GM06990 (cell line): ENCODE measurements at regions not wholly inside any gene's neighbourhood (a gene's known extent, or its start where the extent isn't known, plus 50 kb on each side); places are given as distances from the start of the nearest gene placed in this dataset.
"Not testable (repeated sequence)": the region's sequence is repeated elsewhere in the genome, so short reads cannot be mapped to it uniquely, and the experiment has no call there.

ENCODE experiments used
- DNase-seq: peaks from one replicate; pipeline ENCODE4 v3.0.0-alpha.2; 2011; ENCODE audit not compliant: insufficient read length; ENCODE audit errors: extremely low read depth
- H3K27me3 ChIP-seq: replicated peaks from 2 replicates; pipeline ENCODE4 v1.6.0; 2011; ENCODE audit warnings: low read length; ENCODE audit not compliant: control insufficient read depth, insufficient read depth
- H3K36me3 ChIP-seq: 2 replicates; pipeline ENCODE4 v1.5.1; 2011; ENCODE audit warnings: low read length; ENCODE audit not compliant: control insufficient read depth, insufficient read depth
- H3K4me3 ChIP-seq: replicated peaks from 2 replicates; pipeline ENCODE4 v1.5.1; 2011; ENCODE audit warnings: low read depth, mild to moderate bottlenecking, control low read depth, low read length
- CTCF ChIP-seq: IDR thresholded peaks from 2 replicates; pipeline ENCODE4 v1.5.1; 2011; ENCODE audit warnings: low read length, control low read depth, mild to moderate bottlenecking, inconsistent platforms; ENCODE audit not compliant: insufficient read depth, poor library complexity, severe bottlenecking

GRCh38 chr4:160570271-160570670, 1467.4 kb downstream of the RAPGEF2 start:
- no peak for DNase-seq
- no peaks in the 10 kb centered on the region for H3K36me3 ChIP-seq
- TF ChIP-seq CTCF, result no peak
- no peak overlapping the region for H3K4me3 ChIP-seq
- no peaks in the 10 kb centered on the region for H3K27me3 ChIP-seq

GRCh38 chr4:160574272-160574671, 1471.4 kb downstream of the RAPGEF2 start:
- H3K27me3 ChIP-seq, H3K36me3 ChIP-seq, DNase-seq, H3K4me3 ChIP-seq: not testable (repeated sequence)

GRCh38 chr4:160580581-160580980, 1477.7 kb downstream of the RAPGEF2 start:
- no peak overlapping the region for H3K4me3 ChIP-seq
- H3K27me3 ChIP-seq, result no peaks in the 10 kb centered on the region
- DNase-seq, result no peak
- TF ChIP-seq CTCF, result no peak
- H3K36me3 ChIP-seq, result no peaks in the 10 kb centered on the region

GRCh38 chr4:160592258-160592657, 1489.4 kb downstream of the RAPGEF2 start:
- no peak overlapping the region for H3K4me3 ChIP-seq
- DNase-seq, result no peak
- no peaks in the 10 kb centered on the region for H3K27me3 ChIP-seq
- TF ChIP-seq CTCF, result no peak
- no peaks in the 10 kb centered on the region for H3K36me3 ChIP-seq

- H3K36me3 ChIP-seq, result no peaks in the 10 kb centered on the region
- no peak overlapping the region for H3K4me3 ChIP-seq
- no peak for TF ChIP-seq CTCF
- DNase-seq, result no peak
- H3K27me3 ChIP-seq, result no peaks in the 10 kb centered on the region
Measured at GRCh38 chr4:160595646-160596045, 1492.8 kb downstream of the RAPGEF2 start.

GRCh38 chr4:160604541-160604940, 1501.7 kb downstream of the RAPGEF2 start:
- Histone ChIP-seq H3K36me3 (no peaks in the 10 kb centered on the region), H3K27me3 (no peaks in the 10 kb centered on the region), H3K4me3 (no peak overlapping the region)
- DNase-seq, result no peak
- TF ChIP-seq CTCF, result no peak
